BLaER1 (cell line): ENCODE measurements at regions not wholly inside any gene's neighbourhood (a gene's known extent, or its start where the extent isn't known, plus 50 kb on each side); places are given as distances from the start of the nearest gene placed in this dataset.

Experiments used
- H3K27ac ChIP-seq: shearing (Covaris generic); formaldehyde crosslinking; 2 replicates; pipeline ENCODE4 v1.8.1; 2022
- H3K27me3 ChIP-seq: shearing (Covaris generic); formaldehyde crosslinking; 2 replicates; pipeline ENCODE4 v1.8.1; 2022
- H3K36me3 ChIP-seq: shearing (Covaris generic); formaldehyde crosslinking; 2 replicates; pipeline ENCODE4 v1.8.1; 2022
- H3K4me1 ChIP-seq: shearing (Covaris generic); formaldehyde crosslinking; 2 replicates; pipeline ENCODE4 v1.8.1; 2022
- H3K4me2 ChIP-seq: shearing (Covaris generic); formaldehyde crosslinking; 2 replicates; pipeline ENCODE4 v1.8.1; 2022
- H3K4me3 ChIP-seq: shearing (Covaris generic); formaldehyde crosslinking; 2 replicates; pipeline ENCODE4 v1.8.1; 2022
- H3K9ac ChIP-seq: shearing (Covaris generic); formaldehyde crosslinking; 2 replicates; pipeline ENCODE4 v1.8.1; 2022
- H3K9me3 ChIP-seq: shearing (Covaris generic); formaldehyde crosslinking; 2 replicates; pipeline ENCODE4 v1.8.1; 2022
- H4K20me1 ChIP-seq: shearing (Covaris generic); formaldehyde crosslinking; 2 replicates; pipeline ENCODE4 v1.8.1; 2022
- Cebpa-rat ChIP-seq: shearing (Covaris generic); IDR thresholded peaks from 2 replicates; pipeline ENCODE4 v1.8.1; 2022

DNA sequence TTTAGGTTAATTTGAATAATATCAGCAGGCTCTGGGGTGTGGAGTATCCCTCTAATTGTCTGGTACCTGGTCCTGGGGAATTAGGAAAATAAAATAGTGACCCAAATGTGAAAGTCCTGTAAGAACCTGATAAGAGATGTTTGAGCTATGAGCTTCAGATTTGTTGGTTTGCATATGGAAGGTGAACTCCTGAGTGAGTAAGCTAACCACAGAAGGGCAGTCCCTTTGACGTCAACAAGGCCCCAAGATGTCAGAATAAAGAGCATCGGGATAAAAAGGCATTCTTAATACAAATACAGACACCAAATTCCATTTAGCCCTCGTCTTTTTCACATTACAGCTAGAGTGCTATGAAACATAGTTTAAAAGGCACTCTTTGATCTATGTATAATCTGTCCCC lies 1366.3 kb upstream of the TMEFF2 start:
- H4K20me1 ChIP-seq, result no peaks in the 10 kb centered on the region
- no peaks in the 10 kb centered on the region for H3K36me3 ChIP-seq
- no peaks in the 10 kb centered on the region for H3K9me3 ChIP-seq
- H3K4me1 ChIP-seq, result no peaks in the 10 kb centered on the region
- TF ChIP-seq Cebpa-rat, result no peak
- no peak overlapping the region for H3K27ac ChIP-seq
- H3K4me3 ChIP-seq, result no peak overlapping the region
- H3K4me2 ChIP-seq, result no peak overlapping the region
- H3K27me3 ChIP-seq, result no peaks in the 10 kb centered on the region
- H3K9ac ChIP-seq, result no peak overlapping the region

DNA sequence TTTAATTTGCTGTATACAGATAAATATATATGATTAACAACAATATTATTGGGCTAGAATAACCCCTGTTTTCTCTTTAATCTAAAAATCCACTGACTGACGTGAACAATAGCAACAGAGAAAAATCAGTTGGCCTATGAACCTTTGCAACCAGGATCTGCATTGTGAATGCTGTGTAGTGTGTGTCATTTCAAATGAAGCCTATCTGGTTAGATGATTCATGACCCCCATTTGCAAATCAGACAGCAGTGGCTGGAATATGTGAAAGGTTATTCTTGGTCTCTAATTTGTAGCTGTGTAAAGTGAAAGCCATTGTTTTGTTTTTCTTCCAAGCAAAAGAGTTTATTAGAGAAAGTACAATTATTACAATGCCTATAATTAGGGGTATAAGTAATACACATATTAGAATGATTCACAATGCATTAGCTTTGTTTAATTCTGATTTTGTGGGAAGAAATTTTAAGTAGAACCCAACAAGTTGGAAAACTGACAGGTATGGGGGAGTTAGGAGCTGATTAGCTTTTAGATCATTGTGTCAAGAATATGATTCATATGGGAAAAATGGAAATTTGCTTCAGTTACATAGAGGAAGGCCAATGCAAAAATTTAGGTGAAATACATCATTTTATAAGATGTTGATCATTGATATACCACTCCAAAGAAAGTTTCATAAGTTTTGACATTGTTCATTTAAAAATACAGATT lies 1362.2 kb upstream of the TMEFF2 start:
- Histone ChIP-seq H3K4me3 (no peak overlapping the region), H3K4me1 (no peaks in the 10 kb centered on the region), H4K20me1 (no peaks in the 10 kb centered on the region), H3K27me3 (no peaks in the 10 kb centered on the region), H3K9ac (no peak overlapping the region), H3K9me3 (no peaks in the 10 kb centered on the region), H3K4me2 (no peak overlapping the region), H3K27ac (no peak overlapping the region), H3K36me3 (no peaks in the 10 kb centered on the region)
- TF ChIP-seq Cebpa-rat, result no peak

GRCh38 chr2:193549661-193550060 lies 1354.9 kb upstream of the TMEFF2 start:
- no peak for TF ChIP-seq Cebpa-rat
- no peaks in the 10 kb centered on the region for H3K36me3 ChIP-seq
- no peaks in the 10 kb centered on the region for H3K4me1 ChIP-seq
- no peaks in the 10 kb centered on the region for H3K27me3 ChIP-seq
- H3K9me3 ChIP-seq, result peaks cover 5% of the 10 kb centered on the region; the same call in 1 of the 2 replicates
- H4K20me1 ChIP-seq, result no peaks in the 10 kb centered on the region
- H3K27ac ChIP-seq, result no peak overlapping the region
- no peak overlapping the region for H3K4me3 ChIP-seq
- no peak overlapping the region for H3K4me2 ChIP-seq
- H3K9ac ChIP-seq, result no peak overlapping the region

DNA sequence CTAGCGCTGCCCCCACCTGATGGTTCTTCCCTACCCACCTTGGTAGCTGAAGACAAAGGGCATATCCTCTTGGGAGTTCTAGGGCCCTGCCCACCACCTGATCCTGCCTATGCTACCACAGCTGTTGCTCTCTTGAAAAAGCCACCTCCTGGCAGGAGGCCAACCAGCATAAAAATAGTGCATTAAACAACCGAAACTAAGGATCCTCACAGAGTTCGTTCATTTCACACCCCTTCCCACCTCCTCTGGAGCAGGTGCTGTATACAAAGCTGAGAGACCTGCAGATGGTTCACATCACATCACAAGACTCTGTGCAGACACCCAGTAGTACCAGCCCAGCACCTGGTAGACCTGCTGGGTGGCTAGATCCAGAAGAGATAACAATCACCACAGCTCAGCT lies 1348.0 kb upstream of the TMEFF2 start:
- peaks cover 7% of the 10 kb centered on the region for H3K9me3 ChIP-seq

GRCh38 chr2:193539188-193539587 lies 1344.5 kb upstream of the TMEFF2 start:
- TF ChIP-seq Cebpa-rat, result no peak
- no peak overlapping the region for H3K27ac ChIP-seq
- no peak overlapping the region for H3K4me2 ChIP-seq
- H3K4me3 ChIP-seq, result no peak overlapping the region
- no peaks in the 10 kb centered on the region for H4K20me1 ChIP-seq
- no peaks in the 10 kb centered on the region for H3K27me3 ChIP-seq
- no peaks in the 10 kb centered on the region for H3K36me3 ChIP-seq
- no peak overlapping the region for H3K9ac ChIP-seq
- H3K9me3 ChIP-seq, result peaks cover 7% of the 10 kb centered on the region
- peaks cover 10% of the 10 kb centered on the region for H3K4me1 ChIP-seq

More for the DNA sequence above, 1348.0 kb upstream of the TMEFF2 start:
- H3K27ac ChIP-seq, result no peak overlapping the region
- no peaks in the 10 kb centered on the region for H3K36me3 ChIP-seq
- H4K20me1 ChIP-seq, result no peaks in the 10 kb centered on the region
- H3K9ac ChIP-seq, result no peak overlapping the region
- H3K27me3 ChIP-seq, result no peaks in the 10 kb centered on the region
- no peak for TF ChIP-seq Cebpa-rat
- H3K4me1 ChIP-seq, result peaks cover 10% of the 10 kb centered on the region
- no peak overlapping the region for H3K4me3 ChIP-seq
- peak overlapping the region; percentile 47 for H3K4me2 ChIP-seq

- no peak for TF ChIP-seq Cebpa-rat
- H3K4me3 ChIP-seq, result no peak overlapping the region
- no peaks in the 10 kb centered on the region for H3K36me3 ChIP-seq
- no peak overlapping the region for H3K9ac ChIP-seq
- H3K4me2 ChIP-seq, result no peak overlapping the region
- peaks cover 8% of the 10 kb centered on the region for H3K4me1 ChIP-seq
- H3K9me3 ChIP-seq, result peaks cover 7% of the 10 kb centered on the region
- H3K27ac ChIP-seq, result no peak overlapping the region
- H3K27me3 ChIP-seq, result no peaks in the 10 kb centered on the region
- H4K20me1 ChIP-seq, result no peaks in the 10 kb centered on the region
Measured at GRCh38 chr2:193538061-193538460, 1343.3 kb upstream of the TMEFF2 start.

- peaks cover 7% of the 10 kb centered on the region for H3K9me3 ChIP-seq
- no peak overlapping the region for H3K9ac ChIP-seq
- no peak overlapping the region for H3K27ac ChIP-seq
- TF ChIP-seq Cebpa-rat, result no peak
- no peak overlapping the region for H3K4me3 ChIP-seq
- no peaks in the 10 kb centered on the region for H3K36me3 ChIP-seq
- peaks cover 3% of the 10 kb centered on the region for H3K4me1 ChIP-seq
- H4K20me1 ChIP-seq, result no peaks in the 10 kb centered on the region
- H3K4me2 ChIP-seq, result no peak overlapping the region
- no peaks in the 10 kb centered on the region for H3K27me3 ChIP-seq
Measured at GRCh38 chr2:193537531-193537930, 1342.8 kb upstream of the TMEFF2 start.

GRCh38 chr2:193528458-193528857 lies 1333.7 kb upstream of the TMEFF2 start:
- H3K4me3 ChIP-seq, result no peak overlapping the region
- H3K9me3 ChIP-seq, result no peaks in the 10 kb centered on the region
- H4K20me1 ChIP-seq, result no peaks in the 10 kb centered on the region
- no peak overlapping the region for H3K4me2 ChIP-seq
- no peaks in the 10 kb centered on the region for H3K36me3 ChIP-seq
- no peaks in the 10 kb centered on the region for H3K4me1 ChIP-seq
- no peak overlapping the region for H3K9ac ChIP-seq
- H3K27ac ChIP-seq, result no peak overlapping the region
- H3K27me3 ChIP-seq, result no peaks in the 10 kb centered on the region
- no peak for TF ChIP-seq Cebpa-rat

GRCh38 chr2:193527146-193527545 lies 1332.4 kb upstream of the TMEFF2 start:
- no peaks in the 10 kb centered on the region for H3K4me1 ChIP-seq
- H3K9me3 ChIP-seq, result no peaks in the 10 kb centered on the region
- H3K27ac ChIP-seq, result no peak overlapping the region
- H3K4me3 ChIP-seq, result no peak overlapping the region
- no peak overlapping the region for H3K9ac ChIP-seq
- TF ChIP-seq Cebpa-rat, result no peak
- no peaks in the 10 kb centered on the region for H3K36me3 ChIP-seq
- H3K27me3 ChIP-seq, result no peaks in the 10 kb centered on the region
- H4K20me1 ChIP-seq, result no peaks in the 10 kb centered on the region
- H3K4me2 ChIP-seq, result no peak overlapping the region

GRCh38 chr2:193523662-193524061 lies 1328.9 kb upstream of the TMEFF2 start:
- H3K4me3 ChIP-seq, result no peak overlapping the region
- no peaks in the 10 kb centered on the region for H4K20me1 ChIP-seq
- no peaks in the 10 kb centered on the region for H3K4me1 ChIP-seq
- H3K36me3 ChIP-seq, result no peaks in the 10 kb centered on the region
- no peak for TF ChIP-seq Cebpa-rat
- no peaks in the 10 kb centered on the region for H3K27me3 ChIP-seq
- H3K4me2 ChIP-seq, result no peak overlapping the region
- H3K9ac ChIP-seq, result no peak overlapping the region
- no peak overlapping the region for H3K27ac ChIP-seq
- H3K9me3 ChIP-seq, result no peaks in the 10 kb centered on the region

GRCh38 chr2:193521523-193521922 lies 1326.8 kb upstream of the TMEFF2 start:
- H4K20me1 ChIP-seq, result no peaks in the 10 kb centered on the region
- no peak overlapping the region for H3K27ac ChIP-seq
- no peak overlapping the region for H3K4me3 ChIP-seq
- no peaks in the 10 kb centered on the region for H3K4me1 ChIP-seq
- TF ChIP-seq Cebpa-rat, result no peak
- no peak overlapping the region for H3K4me2 ChIP-seq
- H3K27me3 ChIP-seq, result no peaks in the 10 kb centered on the region
- H3K36me3 ChIP-seq, result no peaks in the 10 kb centered on the region
- H3K9ac ChIP-seq, result no peak overlapping the region
- H3K9me3 ChIP-seq, result no peaks in the 10 kb centered on the region
